ENCODE measurements at regions not wholly inside any gene's neighbourhood (a gene's known extent, or its start where the extent isn't known, plus 50 kb on each side); places are given as distances from the start of the nearest gene placed in this dataset.

- TF ChIP-seq POLR2A (IDR thresholded peaks at IDR 0.05; ENCODE audit: low read length): no peak
- no peak for TF ChIP-seq GATA1 (IDR thresholded peaks at IDR 0.05; ENCODE audit: low read depth, low read length)
These were observed 561.3 kb downstream of the IGSF11 start for GRCh38 chr3:118473343-118473742.
